ENCODE measurements at regions not wholly inside any gene's neighbourhood (a gene's known extent, or its start where the extent isn't known, plus 50 kb on each side); places are given as distances from the start of the nearest gene placed in this dataset.
"Not testable (repeated sequence)": the region's sequence is repeated elsewhere in the genome, so short reads cannot be mapped to it uniquely, and the experiment has no call there.

GRCh38 chr2:105536175-105536574 is 137.3 kb upstream of the FHL2 start:
- Histone ChIP-seq H3K27ac (ENCODE audit: insufficient read depth, low read length) (no peak overlapping the region), H3K4me1 (ENCODE audit: control insufficient read depth, extremely low read depth, insufficient read depth, low read length) (no peaks in the 10 kb centered on the region), H3K9me3 (ENCODE audit: control insufficient read depth, insufficient read depth, low read depth, low read length) (no peaks in the 10 kb centered on the region), H3K27me3 (ENCODE audit: control insufficient read depth, insufficient read depth, low read length) (peaks cover 2% of the 10 kb centered on the region), H3K4me2 (ENCODE audit: extremely low read depth, insufficient read depth, low read length) (no peak overlapping the region), H3K4me3 (replicated peaks in 1 of 4; ENCODE audit: control extremely low read depth in 1 of 4, insufficient read depth in 1 of 4, low read depth in 3 of 4, low read length in 4 of 4) (no peak overlapping the region), H3K79me2 (ENCODE audit: control insufficient read depth, insufficient read depth, low read length) (no peaks in the 10 kb centered on the region), H3K9ac (ENCODE audit: insufficient read depth, low read length) (no peak overlapping the region), H4K20me1 (ENCODE audit: control insufficient read depth, extremely low read depth, insufficient read depth, low read length) (no peaks in the 10 kb centered on the region), H2AFZ (ENCODE audit: low read length) (no peak overlapping the region), H3K36me3 (ENCODE audit: control insufficient read depth, insufficient read depth, low read length) (no peaks in the 10 kb centered on the region)
- no peak for DNase-seq (ENCODE audit: low read depth in 2 of 2)
- no peak for TF ChIP-seq EZH2 (IDR thresholded peaks at IDR 0.05; ENCODE audit: low read length, missing control alignments)
- TF ChIP-seq, protein P1, sequence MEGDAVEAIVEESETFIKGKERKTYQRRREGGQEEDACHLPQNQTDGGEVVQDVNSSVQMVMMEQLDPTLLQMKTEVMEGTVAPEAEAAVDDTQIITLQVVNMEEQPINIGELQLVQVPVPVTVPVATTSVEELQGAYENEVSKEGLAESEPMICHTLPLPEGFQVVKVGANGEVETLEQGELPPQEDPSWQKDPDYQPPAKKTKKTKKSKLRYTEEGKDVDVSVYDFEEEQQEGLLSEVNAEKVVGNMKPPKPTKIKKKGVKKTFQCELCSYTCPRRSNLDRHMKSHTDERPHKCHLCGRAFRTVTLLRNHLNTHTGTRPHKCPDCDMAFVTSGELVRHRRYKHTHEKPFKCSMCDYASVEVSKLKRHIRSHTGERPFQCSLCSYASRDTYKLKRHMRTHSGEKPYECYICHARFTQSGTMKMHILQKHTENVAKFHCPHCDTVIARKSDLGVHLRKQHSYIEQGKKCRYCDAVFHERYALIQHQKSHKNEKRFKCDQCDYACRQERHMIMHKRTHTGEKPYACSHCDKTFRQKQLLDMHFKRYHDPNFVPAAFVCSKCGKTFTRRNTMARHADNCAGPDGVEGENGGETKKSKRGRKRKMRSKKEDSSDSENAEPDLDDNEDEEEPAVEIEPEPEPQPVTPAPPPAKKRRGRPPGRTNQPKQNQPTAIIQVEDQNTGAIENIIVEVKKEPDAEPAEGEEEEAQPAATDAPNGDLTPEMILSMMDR (conservative IDR thresholded peaks at IDR 0.05 in 1 of 2, IDR thresholded peaks at IDR 0.05 in 1 of 2; ENCODE audit: low read depth in 1 of 2, low read length in 2 of 2), result no peak

DNA sequence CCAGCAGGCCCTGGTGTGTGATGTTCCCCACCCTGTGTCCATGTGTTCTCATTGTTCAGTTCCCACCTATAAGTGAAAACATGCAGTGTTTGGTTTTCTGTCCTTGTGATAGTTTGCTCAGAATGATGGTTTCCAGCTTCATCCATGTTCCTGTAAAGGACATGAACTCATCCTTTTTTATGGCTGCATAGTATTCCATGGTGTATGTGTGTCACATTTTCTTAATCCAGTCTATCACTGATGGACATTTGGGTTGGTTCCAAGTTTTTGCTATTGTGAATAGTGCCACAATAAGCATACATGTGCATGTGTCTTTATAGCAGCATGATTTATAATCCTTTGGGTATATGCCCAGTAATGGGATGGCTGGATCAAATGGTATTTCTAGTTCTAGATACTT is 130.4 kb upstream of the FHL2 start:
- H3K79me2 ChIP-seq (ENCODE audit: control insufficient read depth, insufficient read depth, low read length); H3K4me1 ChIP-seq (ENCODE audit: control insufficient read depth, extremely low read depth, insufficient read depth, low read length): not testable (repeated sequence)

GRCh38 chr2:105526000-105526925 is 127.4 kb upstream of the FHL2 start:
- Histone ChIP-seq H3K9ac (ENCODE audit: insufficient read depth, low read length) (no peak overlapping the region), H3K27ac (ENCODE audit: insufficient read depth, low read length) (no peak overlapping the region), H3K4me2 (ENCODE audit: extremely low read depth, insufficient read depth, low read length) (no peak overlapping the region), H2AFZ (ENCODE audit: low read length) (no peak overlapping the region), H3K4me1 (ENCODE audit: control insufficient read depth, extremely low read depth, insufficient read depth, low read length) (no peaks in the 10 kb centered on the region), H3K79me2 (ENCODE audit: control insufficient read depth, insufficient read depth, low read length) (no peaks in the 10 kb centered on the region), H3K36me3 (ENCODE audit: control insufficient read depth, insufficient read depth, low read length) (no peaks in the 10 kb centered on the region), H3K4me3 (replicated peaks in 1 of 4; ENCODE audit: control extremely low read depth in 1 of 4, insufficient read depth in 1 of 4, low read depth in 3 of 4, low read length in 4 of 4) (no peak overlapping the region), H3K9me3 (ENCODE audit: control insufficient read depth, insufficient read depth, low read depth, low read length) (no peaks in the 10 kb centered on the region), H4K20me1 (ENCODE audit: control insufficient read depth, extremely low read depth, insufficient read depth, low read length) (no peaks in the 10 kb centered on the region), H3K27me3 (ENCODE audit: control insufficient read depth, insufficient read depth, low read length) (no peaks in the 10 kb centered on the region)
- TF ChIP-seq EZH2 (IDR thresholded peaks at IDR 0.05; ENCODE audit: low read length, missing control alignments), result no peak
- TF ChIP-seq, protein P1 (conservative IDR thresholded peaks at IDR 0.05 in 1 of 2, IDR thresholded peaks at IDR 0.05 in 1 of 2; ENCODE audit: low read depth in 1 of 2, low read length in 2 of 2), result no peak
- DNase-seq (ENCODE audit: low read depth in 2 of 2), result no peak

More for the DNA sequence above, 130.4 kb upstream of the FHL2 start:
- H3K9ac ChIP-seq (ENCODE audit: insufficient read depth, low read length); H4K20me1 ChIP-seq (ENCODE audit: control insufficient read depth, extremely low read depth, insufficient read depth, low read length); H3K36me3 ChIP-seq (ENCODE audit: control insufficient read depth, insufficient read depth, low read length); H3K4me3 ChIP-seq (replicated peaks in 1 of 4; ENCODE audit: control extremely low read depth in 1 of 4, insufficient read depth in 1 of 4, low read depth in 3 of 4, low read length in 4 of 4); H3K27me3 ChIP-seq (ENCODE audit: control insufficient read depth, insufficient read depth, low read length); H3K27ac ChIP-seq (ENCODE audit: insufficient read depth, low read length); H3K4me2 ChIP-seq (ENCODE audit: extremely low read depth, insufficient read depth, low read length); H2AFZ ChIP-seq (ENCODE audit: low read length); DNase-seq (ENCODE audit: low read depth in 2 of 2); H3K9me3 ChIP-seq (ENCODE audit: control insufficient read depth, insufficient read depth, low read depth, low read length): not testable (repeated sequence)
